ENCODE measurements at regions not wholly inside any gene's neighbourhood (a gene's known extent, or its start where the extent isn't known, plus 50 kb on each side); places are given as distances from the start of the nearest gene placed in this dataset.

DNA sequence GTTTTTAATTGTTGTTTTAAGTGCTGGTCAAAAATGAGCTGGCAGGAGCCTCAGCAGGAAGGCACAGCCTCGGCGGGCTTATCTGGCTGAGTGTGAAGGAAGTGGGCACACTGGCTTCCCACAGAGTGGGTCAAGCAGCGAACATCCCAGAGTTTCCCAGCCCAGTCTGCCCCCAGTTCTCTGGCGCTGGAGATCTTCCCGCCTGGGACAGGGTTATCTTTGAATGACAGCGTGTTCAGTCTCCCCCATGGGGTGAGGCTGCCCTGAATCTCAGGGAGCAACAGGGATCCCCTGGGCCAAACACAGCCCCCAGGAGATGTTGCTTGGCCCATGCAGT, 122.2 kb upstream of the PTPN1 start:
- H3K4me1 ChIP-seq (replicated peaks in 1 of 2; ENCODE audit: control insufficient read depth in 2 of 2, insufficient read depth in 2 of 2, low read length in 2 of 2), result peaks cover 46 to 52% of the 10 kb centered on the region in 2 experiments
- H4K20me1 ChIP-seq (replicated peaks; ENCODE audit: control insufficient read depth, insufficient read depth, low read length), result no peaks in the 10 kb centered on the region
- no peak overlapping the region for H3K27ac ChIP-seq (ENCODE audit: extremely low read depth, low read depth, low read length)
- WGBS (ENCODE audit: insufficient coverage, low coverage, missing lambda C conversion rate), result 11% methylated on average over 6 of the region's 6 CpGs
- H3K4me2 ChIP-seq (ENCODE audit: insufficient read depth, low read length), result no peak overlapping the region
- 0 out of 2 replicates have a peak, but pooled peaks have one; percentile 13 for TF ChIP-seq CBFA2T3 (IDR thresholded peaks at IDR 0.05)
- 0 out of 2 replicates have a peak, but pooled peaks have one; percentile 12 for TF ChIP-seq MYNN (IDR thresholded peaks at IDR 0.05)
- no peak for TF ChIP-seq MYNN (CRISPR knock-in tag; IDR thresholded peaks at IDR 0.05)
- TF ChIP-seq, protein P1, sequence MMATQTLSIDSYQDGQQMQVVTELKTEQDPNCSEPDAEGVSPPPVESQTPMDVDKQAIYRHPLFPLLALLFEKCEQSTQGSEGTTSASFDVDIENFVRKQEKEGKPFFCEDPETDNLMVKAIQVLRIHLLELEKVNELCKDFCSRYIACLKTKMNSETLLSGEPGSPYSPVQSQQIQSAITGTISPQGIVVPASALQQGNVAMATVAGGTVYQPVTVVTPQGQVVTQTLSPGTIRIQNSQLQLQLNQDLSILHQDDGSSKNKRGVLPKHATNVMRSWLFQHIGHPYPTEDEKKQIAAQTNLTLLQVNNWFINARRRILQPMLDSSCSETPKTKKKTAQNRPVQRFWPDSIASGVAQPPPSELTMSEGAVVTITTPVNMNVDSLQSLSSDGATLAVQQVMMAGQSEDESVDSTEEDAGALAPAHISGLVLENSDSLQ (IDR thresholded peaks at IDR 0.05), result peak; percentile 51; the same call in 1 of the 2 replicates
- TF ChIP-seq ZNF263 (CRISPR knock-in tag; IDR thresholded peaks at IDR 0.05; ENCODE audit: borderline replicate concordance), result no peak
- intact Hi-C loops (cut with micrococcal nuclease) (no loop called here), in situ Hi-C loops (cut with MboI) (no loop called here)
- FAIRE-seq, result no peak
- ChIA-PET POLR2A (interaction anchor here (0.6 to 1.0 kb wide), 4 partner anchors 40 to 106 kb away, joined by 3 to 4 read pairs (median 3); no protein-coding TSS in a partner anchor), CTCF (ENCODE audit: low intra/inter-chr PET ratio) (no interaction called here)
- ATAC-seq, result no peak
- no peaks in the 10 kb centered on the region for H3K9me1 ChIP-seq (ENCODE audit: control insufficient read depth, insufficient read depth, low read length)
- H3K79me2 ChIP-seq (ENCODE audit: control insufficient read depth, insufficient read depth, low read length), result no peaks in the 10 kb centered on the region
- H3K9me3 ChIP-seq (replicated peaks; ENCODE audit: control insufficient read depth, insufficient read depth, low read depth, low read length), result no peaks in the 10 kb centered on the region
- H3K36me3 ChIP-seq (ENCODE audit: control insufficient read depth, insufficient read depth, low read length), result no peaks in the 10 kb centered on the region
- no peaks in the 10 kb centered on the region for H3K27me3 ChIP-seq (ENCODE audit: control insufficient read depth in 2 of 2, insufficient read depth in 2 of 2, low read length in 2 of 2)
- peak in 2 of 4 experiments; percentile 42 for DNase-seq (ENCODE audit: extremely low read depth in 1 of 4, low spot score in 3 of 4)
- H3K9ac ChIP-seq (ENCODE audit: insufficient read depth in 1 of 2, low read depth in 2 of 2, low read length in 2 of 2), result peak overlapping the region in 1 of 2 experiments; percentile 80; a peak in 2 of 4 replicates
- no TSS peak for BruUV-seq (replicated peaks)
- peak overlapping the region; percentile 22; the same call in 1 of the 2 replicates for H2AFZ ChIP-seq (ENCODE audit: low read depth, low read length)
- H3K4me3 ChIP-seq, result no peak overlapping the region

Measured in K562 (cell line).